ENCODE measurements at regions not wholly inside any gene's neighbourhood (a gene's known extent, or its start where the extent isn't known, plus 50 kb on each side); places are given as distances from the start of the nearest gene placed in this dataset.

DNA sequence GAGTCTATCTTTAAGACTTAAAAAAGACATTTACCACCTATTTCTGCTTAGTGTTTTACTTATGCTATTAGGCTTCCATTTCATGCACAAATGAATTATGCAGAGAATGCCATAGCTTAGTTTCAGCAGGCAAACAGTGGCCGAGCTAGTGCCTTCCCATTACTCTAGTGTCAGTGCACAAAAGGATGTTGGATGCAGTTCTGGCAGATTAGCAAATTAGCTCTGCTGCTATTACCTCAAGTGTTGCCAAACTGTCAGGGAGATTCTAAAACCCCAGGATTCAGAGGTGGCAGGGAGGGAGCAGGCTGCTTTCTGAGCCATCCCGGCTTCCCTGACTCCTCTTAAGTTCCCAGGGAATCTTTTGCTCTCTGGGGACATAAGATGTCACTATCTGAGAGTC, 209.4 kb upstream of the NCAM1 start:
- TF ChIP-seq, protein P1, sequence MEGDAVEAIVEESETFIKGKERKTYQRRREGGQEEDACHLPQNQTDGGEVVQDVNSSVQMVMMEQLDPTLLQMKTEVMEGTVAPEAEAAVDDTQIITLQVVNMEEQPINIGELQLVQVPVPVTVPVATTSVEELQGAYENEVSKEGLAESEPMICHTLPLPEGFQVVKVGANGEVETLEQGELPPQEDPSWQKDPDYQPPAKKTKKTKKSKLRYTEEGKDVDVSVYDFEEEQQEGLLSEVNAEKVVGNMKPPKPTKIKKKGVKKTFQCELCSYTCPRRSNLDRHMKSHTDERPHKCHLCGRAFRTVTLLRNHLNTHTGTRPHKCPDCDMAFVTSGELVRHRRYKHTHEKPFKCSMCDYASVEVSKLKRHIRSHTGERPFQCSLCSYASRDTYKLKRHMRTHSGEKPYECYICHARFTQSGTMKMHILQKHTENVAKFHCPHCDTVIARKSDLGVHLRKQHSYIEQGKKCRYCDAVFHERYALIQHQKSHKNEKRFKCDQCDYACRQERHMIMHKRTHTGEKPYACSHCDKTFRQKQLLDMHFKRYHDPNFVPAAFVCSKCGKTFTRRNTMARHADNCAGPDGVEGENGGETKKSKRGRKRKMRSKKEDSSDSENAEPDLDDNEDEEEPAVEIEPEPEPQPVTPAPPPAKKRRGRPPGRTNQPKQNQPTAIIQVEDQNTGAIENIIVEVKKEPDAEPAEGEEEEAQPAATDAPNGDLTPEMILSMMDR (IDR thresholded peaks at IDR 0.05), result no peak
- TF ChIP-seq POLR2A (IDR thresholded peaks at IDR 0.05), result no peak
